B cell (primary cell): ENCODE measurements at regions not wholly inside any gene's neighbourhood (a gene's known extent, or its start where the extent isn't known, plus 50 kb on each side); places are given as distances from the start of the nearest gene placed in this dataset.
A peak's percentile ranks its signal among the peaks of the same experiment; 100 is the strongest.

Experiments used
- CTCF ChIP-seq: fragments of 200-600 bp; IDR thresholded peaks from one replicate; pipeline ENCODE4 v1.8.0; 2022; ENCODE audit warnings: antibody characterized with exemption, mild to moderate bottlenecking
- EZH2 ChIP-seq: IDR thresholded peaks from 2 replicates; pipeline ENCODE4 v1.6.1; 2012; ENCODE audit warnings: borderline replicate concordance, low read depth, mild to moderate bottlenecking, moderate library complexity, low read length; ENCODE audit not compliant: insufficient read depth, poor library complexity, severe bottlenecking

GRCh38 chr10:7054915-7055314 lies 355.9 kb downstream of the SFMBT2 start:
- peak; percentile 8 for TF ChIP-seq CTCF
- no peak for TF ChIP-seq EZH2
